ENCODE measurements at regions not wholly inside any gene's neighbourhood (a gene's known extent, or its start where the extent isn't known, plus 50 kb on each side); places are given as distances from the start of the nearest gene placed in this dataset.

GRCh38 chr20:63060057-63060991, 53.6 kb upstream of the BHLHE23 start:
- peaks cover 20% of the 10 kb centered on the region for H3K27me3 ChIP-seq
- peaks cover 6% of the 10 kb centered on the region for H3K9me3 ChIP-seq (replicated peaks)
- H3K36me3 ChIP-seq = no peaks in the 10 kb centered on the region
- DNase-seq = peak; percentile 93
- H3K27ac ChIP-seq = no peak overlapping the region
- no peak overlapping the region for H3K4me3 ChIP-seq
- peaks cover 7% of the 10 kb centered on the region for H3K4me1 ChIP-seq

GRCh38 chr20:63059684-63060056, 52.9 kb upstream of the BHLHE23 start:
- Histone ChIP-seq H3K4me3 (no peak overlapping the region), H3K36me3 (no peaks in the 10 kb centered on the region), H3K4me1 (peaks cover 7% of the 10 kb centered on the region), H3K27me3 (peaks cover 20% of the 10 kb centered on the region), H3K9me3 (replicated peaks) (peaks cover 6% of the 10 kb centered on the region), H3K27ac (no peak overlapping the region)
- DNase-seq = no peak

GRCh38 chr20:63058696-63059335, 52.1 kb upstream of the BHLHE23 start:
- Histone ChIP-seq H3K9me3 (replicated peaks) (peaks cover 6% of the 10 kb centered on the region), H3K27me3 (peaks cover 22% of the 10 kb centered on the region), H3K4me3 (no peak overlapping the region), H3K36me3 (no peaks in the 10 kb centered on the region), H3K27ac (no peak overlapping the region), H3K4me1 (peaks cover 7% of the 10 kb centered on the region)
- no peak for DNase-seq

GRCh38 chr20:63057171-63058117, 50.7 kb upstream of the BHLHE23 start:
- no peak for DNase-seq
- peaks cover 36% of the 10 kb centered on the region for H3K27me3 ChIP-seq

GRCh38 chr20:63056236-63057170, 49.7 kb upstream of the BHLHE23 start:
- H3K27ac ChIP-seq = no peak overlapping the region
- peaks cover 7% of the 10 kb centered on the region for H3K4me1 ChIP-seq
- H3K36me3 ChIP-seq = no peaks in the 10 kb centered on the region
- peaks cover 6% of the 10 kb centered on the region for H3K9me3 ChIP-seq (replicated peaks)
- peak; percentile 80 to 82 for DNase-seq
- peaks cover 45% of the 10 kb centered on the region for H3K27me3 ChIP-seq
- no peak overlapping the region for H3K4me3 ChIP-seq

More at GRCh38 chr20:63057171-63058117, 50.7 kb upstream of the BHLHE23 start:
- H3K27ac ChIP-seq = no peak overlapping the region
- H3K4me1 ChIP-seq = peaks cover 7% of the 10 kb centered on the region
- H3K36me3 ChIP-seq = no peaks in the 10 kb centered on the region
- H3K9me3 ChIP-seq (replicated peaks) = peaks cover 6% of the 10 kb centered on the region
- no peak overlapping the region for H3K4me3 ChIP-seq

Data from SJCRH30 (cell line).